Esophagus (tissue), 2 donors: ENCODE measurements at regions not wholly inside any gene's neighbourhood (a gene's known extent, or its start where the extent isn't known, plus 50 kb on each side); places are given as distances from the start of the nearest gene placed in this dataset.
"Not testable (repeated sequence)": the region's sequence is repeated elsewhere in the genome, so short reads cannot be mapped to it uniquely, and the experiment has no call there.

Experiments
- H3K27ac ChIP-seq, 2 donors: one replicate each; pipeline ENCODE4 v1.5.1; 2013; ENCODE audit warnings: low read depth in 2 of 2, mild to moderate bottlenecking in 2 of 2, inconsistent platforms in 1 of 2, low read length in 1 of 2, moderate library complexity in 1 of 2
- H3K27me3 ChIP-seq, 2 donors: one replicate each; pipeline ENCODE4 v1.6.1; 2013; ENCODE audit warnings: low read length in 2 of 2, control low read depth in 1 of 2, mild to moderate bottlenecking in 1 of 2; ENCODE audit not compliant: insufficient read depth in 2 of 2, control insufficient read depth in 1 of 2
- H3K36me3 ChIP-seq, 2 donors: one replicate each; pipeline ENCODE4 v1.6.1; 2013; ENCODE audit warnings: low read length in 1 of 2; ENCODE audit not compliant: control insufficient read depth in 2 of 2, insufficient read depth in 2 of 2
- H3K4me1 ChIP-seq, 2 donors: one replicate each; pipeline ENCODE4 v1.6.1; 2013; ENCODE audit warnings: low read length in 1 of 2; ENCODE audit not compliant: control insufficient read depth in 2 of 2, insufficient read depth in 2 of 2
- H3K4me3 ChIP-seq, 2 donors: one replicate each; pipeline ENCODE4 v1.5.1; 2013; ENCODE audit warnings: low read length in 2 of 2, mild to moderate bottlenecking in 2 of 2, low read depth in 1 of 2, moderate library complexity in 1 of 2
- H3K9me3 ChIP-seq, 2 donors: one replicate each; pipeline ENCODE4 v1.6.1; 2013; ENCODE audit warnings: mild to moderate bottlenecking in 2 of 2, low read depth in 1 of 2, low read length in 1 of 2, moderate library complexity in 1 of 2; ENCODE audit not compliant: control insufficient read depth in 2 of 2, insufficient read depth in 1 of 2
- WGBS, 2 donors: extraction: QIAGEN DNeasy Blood & Tissue Kit; methylation state at CpG; one replicate each; pipeline ENCODE4 v1.1.7; 2013; 5-methylcytosine and 5-hydroxymethylcytosine counted together
- donor health status: healthy with polysubstance abuse.
- donor health status: Bipolar disorder and iron deficiency.

GRCh38 chr6:167703781-167704180 is 122.9 kb upstream of the AFDN start:
- Histone ChIP-seq H3K36me3 (no peaks in the 10 kb centered on the region), H3K27me3 (no peaks in the 10 kb centered on the region), H3K4me3 (no peak overlapping the region), H3K27ac (no peak overlapping the region), H3K9me3 (no peaks in the 10 kb centered on the region), H3K4me1 (peaks cover 0 to 5% of the 10 kb centered on the region in 2 donors)
- WGBS, 2 donors, result 86 to 88% methylated on average over 9 to 10 of the region's 10 CpGs

GRCh38 chr6:167704396-167704901 is 122.3 kb upstream of the AFDN start:
- H3K4me3 ChIP-seq, result no peak overlapping the region
- 76 to 85% methylated on average over 12 of the region's 12 CpGs for WGBS, 2 donors

GRCh38 chr6:167705211-167705750 is 121.4 kb upstream of the AFDN start:
- H3K9me3 ChIP-seq, result no peaks in the 10 kb centered on the region

More at GRCh38 chr6:167704396-167704901, 122.3 kb upstream of the AFDN start:
- Histone ChIP-seq H3K4me1 (peaks cover 0 to 2% of the 10 kb centered on the region in 2 donors), H3K9me3 (no peaks in the 10 kb centered on the region), H3K27ac (no peak overlapping the region), H3K27me3 (no peaks in the 10 kb centered on the region), H3K36me3 (no peaks in the 10 kb centered on the region)

DNA sequence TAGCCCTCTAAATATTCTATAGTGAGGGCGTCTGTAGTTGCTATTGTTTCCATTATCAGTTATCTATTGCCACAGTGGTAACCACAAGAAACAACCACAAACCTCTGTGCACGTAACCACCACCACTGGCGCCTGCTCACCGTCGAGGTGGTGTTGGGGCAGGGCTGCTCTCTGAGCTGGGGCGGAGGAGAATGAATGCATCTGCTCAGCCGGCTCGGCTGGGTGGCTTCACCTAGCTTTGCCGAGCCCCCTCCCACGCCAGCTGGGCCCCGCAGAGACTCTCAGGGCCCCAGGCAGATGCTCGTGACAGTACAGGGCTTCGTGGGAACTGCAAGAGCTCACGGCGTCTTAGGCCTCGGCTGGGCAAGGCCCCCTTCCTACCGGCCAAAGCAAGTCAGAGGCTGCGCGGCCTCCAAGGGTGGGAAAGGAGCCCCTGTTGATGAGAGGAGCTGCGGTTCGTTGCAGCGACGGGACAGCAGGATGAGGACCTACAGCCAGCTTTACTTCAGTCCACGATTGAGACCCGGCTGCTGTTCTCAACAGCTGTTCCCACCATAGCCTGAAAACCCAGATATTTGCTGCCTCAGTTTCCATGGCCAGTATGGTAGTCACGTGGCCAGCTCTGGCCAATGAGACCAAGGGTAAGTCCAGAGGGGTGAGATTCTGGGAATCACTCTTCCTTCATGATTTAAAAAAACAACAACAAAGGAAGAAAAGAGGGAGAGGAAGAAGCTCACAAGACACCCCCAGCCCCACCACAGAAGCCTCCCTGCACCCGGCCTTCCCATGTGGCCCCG is 120.2 kb upstream of the AFDN start:
- Histone ChIP-seq H3K36me3 (no peaks in the 10 kb centered on the region), H3K27ac (no peak overlapping the region), H3K4me1 (no peaks in the 10 kb centered on the region), H3K4me3 (no peak overlapping the region), H3K9me3 (no peaks in the 10 kb centered on the region), H3K27me3 (no peaks in the 10 kb centered on the region)
- 80 to 82% methylated on average over 28 of the region's 28 CpGs for WGBS, 2 donors

More at GRCh38 chr6:167705211-167705750, 121.4 kb upstream of the AFDN start:
- 81 to 84% methylated on average over 26 of the region's 26 CpGs for WGBS, 2 donors
- no peaks in the 10 kb centered on the region for H3K27me3 ChIP-seq
- H3K27ac ChIP-seq, result no peak overlapping the region
- H3K4me1 ChIP-seq, result peaks cover 0 to 1% of the 10 kb centered on the region in 2 donors
- no peak overlapping the region for H3K4me3 ChIP-seq
- H3K36me3 ChIP-seq, result no peaks in the 10 kb centered on the region

DNA sequence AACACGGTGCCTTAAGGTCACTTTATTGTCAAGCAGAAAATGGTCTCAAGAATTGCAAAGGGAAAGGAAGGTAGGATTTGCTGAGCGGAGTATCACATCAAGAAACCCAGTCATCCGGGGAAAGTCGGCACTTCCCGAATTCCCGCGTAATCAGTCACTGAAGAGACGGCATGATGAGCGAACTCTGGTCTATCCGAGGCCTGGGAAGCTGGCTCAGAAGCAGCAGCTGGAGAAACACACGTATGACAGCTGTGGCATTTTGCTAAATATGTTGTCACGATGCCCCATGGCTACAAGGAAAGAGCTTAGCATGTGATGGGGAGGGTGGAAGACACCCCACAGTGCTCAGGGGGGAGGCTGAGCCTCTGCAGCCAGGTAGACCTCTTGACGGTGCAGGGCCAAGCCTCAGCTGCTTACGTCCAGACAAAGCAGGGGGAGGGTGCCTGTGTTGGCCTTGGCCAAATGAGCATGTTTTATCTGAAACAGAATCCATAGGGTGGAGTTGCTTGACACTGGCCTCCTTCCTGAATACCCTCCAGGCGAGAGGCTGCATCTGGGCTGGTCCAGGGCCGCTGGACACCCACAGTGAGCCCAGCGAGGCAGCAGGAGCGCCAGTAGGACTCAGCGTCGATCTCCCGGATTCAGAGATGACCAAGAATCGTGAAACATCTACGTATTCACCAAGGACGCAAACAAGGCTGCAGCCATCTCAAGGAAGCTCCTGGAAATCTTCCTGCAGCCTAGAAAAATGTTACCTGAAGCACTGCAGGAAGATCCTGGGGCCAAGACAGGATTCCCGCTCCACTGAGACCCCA is 118.8 kb upstream of the AFDN start:
- no peak overlapping the region for H3K4me3 ChIP-seq
- H3K4me1 ChIP-seq, result no peaks in the 10 kb centered on the region
- no peak overlapping the region for H3K27ac ChIP-seq
- 77 to 78% methylated on average over 24 to 25 of the region's 25 CpGs for WGBS, 2 donors
- no peaks in the 10 kb centered on the region for H3K9me3 ChIP-seq
- H3K27me3 ChIP-seq, result no peaks in the 10 kb centered on the region
- H3K36me3 ChIP-seq, result no peaks in the 10 kb centered on the region

- Histone ChIP-seq H3K4me1 (no peaks in the 10 kb centered on the region), H3K27ac (no peak overlapping the region), H3K27me3 (no peaks in the 10 kb centered on the region), H3K9me3 (no peaks in the 10 kb centered on the region), H3K4me3 (no peak overlapping the region), H3K36me3 (no peaks in the 10 kb centered on the region)
- WGBS, 2 donors, result 83% methylated on average over 15 of the region's 15 CpGs
These were observed 118.1 kb upstream of the AFDN start for GRCh38 chr6:167708501-167709094.

- H3K4me1 ChIP-seq, result no peaks in the 10 kb centered on the region
- no peaks in the 10 kb centered on the region for H3K27me3 ChIP-seq
- H3K36me3 ChIP-seq, result no peaks in the 10 kb centered on the region
- H3K4me3 ChIP-seq, result no peak overlapping the region
- no peak overlapping the region for H3K27ac ChIP-seq
- H3K9me3 ChIP-seq, result no peaks in the 10 kb centered on the region
- WGBS, 2 donors, result 77 to 79% methylated on average over 7 of the region's 7 CpGs
These were observed 117.5 kb upstream of the AFDN start for GRCh38 chr6:167709196-167709595.

- 89 to 93% methylated on average over 11 of the region's 11 CpGs for WGBS, 2 donors
- H3K4me1 ChIP-seq, H3K4me3 ChIP-seq, H3K27me3 ChIP-seq, H3K27ac ChIP-seq, H3K36me3 ChIP-seq, H3K9me3 ChIP-seq: not testable (repeated sequence)
These were observed 116.9 kb upstream of the AFDN start for GRCh38 chr6:167709776-167710336.

DNA sequence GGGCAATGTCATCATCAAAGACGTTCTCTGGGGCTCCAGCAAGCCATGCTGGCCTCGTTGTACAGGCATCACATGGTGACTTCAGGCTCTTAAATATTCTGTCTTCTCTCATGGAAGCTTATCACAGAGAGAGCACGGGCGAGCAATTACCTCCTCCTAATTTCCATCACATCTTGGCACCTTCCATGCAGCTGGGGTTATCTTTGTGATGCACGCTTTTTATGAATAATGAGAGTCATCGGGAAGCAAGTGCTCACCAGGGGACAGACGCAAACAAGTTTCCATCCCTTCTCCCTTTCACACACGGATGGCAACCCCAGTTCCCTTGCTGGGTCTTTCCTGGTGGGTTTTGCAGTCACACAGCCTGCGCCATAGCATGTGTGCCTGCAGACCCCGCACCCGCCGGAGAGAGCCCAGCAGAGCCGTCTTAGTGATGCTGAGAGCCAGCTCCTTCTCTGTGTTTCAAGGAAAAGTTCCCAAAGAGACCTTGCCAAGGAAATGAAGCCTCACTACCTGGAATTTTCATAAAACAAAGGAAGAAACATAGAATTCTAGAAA is 116.3 kb upstream of the AFDN start:
- Histone ChIP-seq H3K36me3 (no peaks in the 10 kb centered on the region), H3K27me3 (no peaks in the 10 kb centered on the region), H3K9me3 (no peaks in the 10 kb centered on the region), H3K4me3 (no peak overlapping the region), H3K4me1 (no peaks in the 10 kb centered on the region), H3K27ac (no peak overlapping the region)
- WGBS, 2 donors, result 84 to 89% methylated on average over 13 of the region's 13 CpGs
